GM12892 (cell line): ENCODE measurements at regions not wholly inside any gene's neighbourhood (a gene's known extent, or its start where the extent isn't known, plus 50 kb on each side); places are given as distances from the start of the nearest gene placed in this dataset.

Source experiments
- POLR2A ChIP-seq: IDR thresholded peaks from 2 replicates; pipeline ENCODE4 v1.6.1; 2011; ENCODE audit warnings: low read depth, low read length, control low read depth
- TAF1 ChIP-seq: IDR thresholded peaks from 2 replicates; pipeline ENCODE4 v1.6.1; 2011; ENCODE audit warnings: low read depth, mild to moderate bottlenecking, control low read depth, low read length, borderline replicate concordance

DNA sequence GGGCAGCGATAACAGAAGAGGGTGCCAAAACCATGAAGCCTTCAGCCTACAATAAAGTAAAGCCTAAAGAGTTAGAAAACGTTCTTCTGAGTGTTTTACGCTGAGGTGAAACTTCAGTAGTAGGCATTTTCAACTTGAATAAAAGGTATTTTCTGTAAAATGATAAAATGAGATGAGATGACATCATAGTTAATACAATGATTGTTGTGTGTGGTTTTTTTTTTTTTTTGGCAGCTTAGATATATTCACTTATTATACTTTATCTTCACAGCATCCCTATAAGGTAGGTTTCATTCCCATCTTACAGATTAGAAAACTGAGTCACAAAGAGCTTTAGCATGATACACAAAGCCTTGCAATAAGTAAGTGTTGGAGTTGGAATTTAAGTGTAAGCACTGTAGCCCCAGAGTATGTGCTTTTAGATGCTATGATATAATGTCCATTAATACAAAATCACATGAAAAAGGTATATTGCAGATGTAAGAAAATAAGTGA lies 291.9 kb upstream of the GRM7 start:
- TF ChIP-seq POLR2A, result no peak
- no peak for TF ChIP-seq TAF1
